Stimulated activated CD8-positive, alpha-beta memory T cell treated with anti-CD3 and anti-CD28 coated beads, Interleukin-12 subunit alpha, Interleukin-12 subunit beta, amount 100 ng/mL, for 24 hours (primary cell): ENCODE measurements at regions not wholly inside any gene's neighbourhood (a gene's known extent, or its start where the extent isn't known, plus 50 kb on each side); places are given as distances from the start of the nearest gene placed in this dataset.
"Not testable (repeated sequence)": the region's sequence is repeated elsewhere in the genome, so short reads cannot be mapped to it uniquely, and the experiment has no call there.

Source experiments
- DNase-seq: peaks from one replicate; pipeline ENCODE4 v3.0.0-alpha.2; 2020; ENCODE audit errors: extremely low read depth

GRCh38 chr11:86167499-86168164 is 76.9 kb upstream of the EED start:
- no peak for DNase-seq

GRCh38 chr11:86166287-86166686 is 78.3 kb upstream of the EED start:
- not testable (repeated sequence) for DNase-seq

GRCh38 chr11:86164106-86164505 is 80.4 kb upstream of the EED start:
- no peak for DNase-seq

GRCh38 chr11:86163221-86163876 is 81.2 kb upstream of the EED start:
- not testable (repeated sequence) for DNase-seq

- no peak for DNase-seq
Observed at GRCh38 chr11:86162239-86162638, 82.3 kb upstream of the EED start.

GRCh38 chr11:86161837-86162236 is 82.7 kb upstream of the EED start:
- DNase-seq: no peak

- DNase-seq: no peak
Observed at GRCh38 chr11:86161336-86161735, 83.2 kb upstream of the EED start.

GRCh38 chr11:86160541-86161149 is 83.9 kb upstream of the EED start:
- DNase-seq: no peak

- DNase-seq: no peak
Observed at GRCh38 chr11:86159581-86159891, 85.0 kb upstream of the EED start.

GRCh38 chr11:86158704-86159580 is 85.6 kb upstream of the EED start:
- DNase-seq: no peak

- no peak for DNase-seq
Observed at GRCh38 chr11:86157797-86158378, 86.7 kb upstream of the EED start.

- no peak for DNase-seq
Observed at GRCh38 chr11:86156397-86156955, 87.6 kb upstream of the PICALM start.

GRCh38 chr11:86155200-86155844 is 86.4 kb upstream of the PICALM start:
- DNase-seq: no peak

- DNase-seq: no peak
Observed at GRCh38 chr11:86153439-86153838, 84.6 kb upstream of the PICALM start.

GRCh38 chr11:86152901-86153300 is 84.0 kb upstream of the PICALM start:
- DNase-seq: no peak

- no peak for DNase-seq
Observed at GRCh38 chr11:86152006-86152862, 83.3 kb upstream of the PICALM start.

GRCh38 chr11:86151174-86152005 is 82.5 kb upstream of the PICALM start:
- DNase-seq: no peak

GRCh38 chr11:86150847-86151173 is 81.9 kb upstream of the PICALM start:
- DNase-seq: no peak

- DNase-seq: no peak
Observed at GRCh38 chr11:86149792-86150191, 80.9 kb upstream of the PICALM start.

- no peak for DNase-seq
Observed at GRCh38 chr11:86148345-86148747, 79.5 kb upstream of the PICALM start.
